ENCODE measurements at regions not wholly inside any gene's neighbourhood (a gene's known extent, or its start where the extent isn't known, plus 50 kb on each side); places are given as distances from the start of the nearest gene placed in this dataset.

- Histone ChIP-seq H3K79me2 (ENCODE audit: insufficient read depth, low read length) (no peaks in the 10 kb centered on the region), H4K20me1 (ENCODE audit: insufficient read depth, low read length) (no peaks in the 10 kb centered on the region), H3K4me3 (ENCODE audit: insufficient read depth, low read depth, low read length) (no peak overlapping the region), H3K4me1 (ENCODE audit: insufficient read depth, low read length) (no peaks in the 10 kb centered on the region), H3K9me3 (ENCODE audit: insufficient read depth, low read depth, low read length) (no peaks in the 10 kb centered on the region), H2AFZ (ENCODE audit: low read depth, low read length) (no peak overlapping the region), H3K4me2 (ENCODE audit: low read length) (no peak overlapping the region), H3K9ac (ENCODE audit: low read length) (no peak overlapping the region), H3K27ac (ENCODE audit: low read depth, low read length) (no peak overlapping the region), H3K27me3 (ENCODE audit: insufficient read depth, low read length) (peaks cover 18% of the 10 kb centered on the region), H3K36me3 (ENCODE audit: insufficient read depth, low read length) (no peaks in the 10 kb centered on the region)
- TF ChIP-seq EZH2 (IDR thresholded peaks at IDR 0.05; ENCODE audit: insufficient read depth, low read length): no peak
- no peak for TF ChIP-seq CTCF (IDR thresholded peaks at IDR 0.05; ENCODE audit: insufficient read depth, low read depth, low read length)
- H3K4me1 Mint-ChIP-seq (ENCODE audit: low read depth, unreplicated experiment): no peaks in the 10 kb centered on the region
- H3K4me3 Mint-ChIP-seq (ENCODE audit: unreplicated experiment): no peak overlapping the region
- no peak for FAIRE-seq
- DNase-seq (ENCODE audit: low read depth): no peak
- peaks cover 3% of the 10 kb centered on the region for H3K9me3 Mint-ChIP-seq (ENCODE audit: unreplicated experiment)
- H3K36me3 Mint-ChIP-seq (ENCODE audit: low read depth, unreplicated experiment): no peaks in the 10 kb centered on the region
- no peak overlapping the region for H3K27ac Mint-ChIP-seq (ENCODE audit: unreplicated experiment)
- H3K27me3 Mint-ChIP-seq (ENCODE audit: low read depth, unreplicated experiment): peaks cover 66% of the 10 kb centered on the region
Measured at GRCh38 chr20:23203310-23203709, 117.2 kb upstream of the CD93 start.

GRCh38 chr20:23201658-23202057 is 115.5 kb upstream of the CD93 start:
- Histone ChIP-seq H3K36me3 (ENCODE audit: insufficient read depth, low read length) (no peaks in the 10 kb centered on the region), H3K9ac (ENCODE audit: low read length) (no peak overlapping the region), H3K4me1 (ENCODE audit: insufficient read depth, low read length) (no peaks in the 10 kb centered on the region), H3K27ac (ENCODE audit: low read depth, low read length) (no peak overlapping the region), H4K20me1 (ENCODE audit: insufficient read depth, low read length) (no peaks in the 10 kb centered on the region), H3K9me3 (ENCODE audit: insufficient read depth, low read depth, low read length) (no peaks in the 10 kb centered on the region), H3K4me3 (ENCODE audit: insufficient read depth, low read depth, low read length) (no peak overlapping the region), H3K79me2 (ENCODE audit: insufficient read depth, low read length) (no peaks in the 10 kb centered on the region), H3K4me2 (ENCODE audit: low read length) (no peak overlapping the region), H3K27me3 (ENCODE audit: insufficient read depth, low read length) (peaks cover 21% of the 10 kb centered on the region), H2AFZ (ENCODE audit: low read depth, low read length) (no peak overlapping the region)
- no peak for TF ChIP-seq EZH2 (IDR thresholded peaks at IDR 0.05; ENCODE audit: insufficient read depth, low read length)
- TF ChIP-seq CTCF (IDR thresholded peaks at IDR 0.05; ENCODE audit: insufficient read depth, low read depth, low read length): no peak
- Mint-ChIP-seq H3K4me3 (ENCODE audit: unreplicated experiment) (no peak overlapping the region), H3K9me3 (ENCODE audit: unreplicated experiment) (peaks cover 3% of the 10 kb centered on the region), H3K36me3 (ENCODE audit: low read depth, unreplicated experiment) (no peaks in the 10 kb centered on the region), H3K27ac (ENCODE audit: unreplicated experiment) (no peak overlapping the region), H3K27me3 (ENCODE audit: low read depth, unreplicated experiment) (peaks cover 66% of the 10 kb centered on the region), H3K4me1 (ENCODE audit: low read depth, unreplicated experiment) (no peaks in the 10 kb centered on the region)
- DNase-seq (ENCODE audit: low read depth) (no peak), FAIRE-seq (no peak)

GRCh38 chr20:23200914-23201313 is 114.8 kb upstream of the CD93 start:
- Mint-ChIP-seq H3K9me3 (ENCODE audit: unreplicated experiment) (peaks cover 8% of the 10 kb centered on the region), H3K4me3 (ENCODE audit: unreplicated experiment) (no peak overlapping the region), H3K27me3 (ENCODE audit: low read depth, unreplicated experiment) (peaks cover 63% of the 10 kb centered on the region), H3K4me1 (ENCODE audit: low read depth, unreplicated experiment) (no peaks in the 10 kb centered on the region), H3K36me3 (ENCODE audit: low read depth, unreplicated experiment) (no peaks in the 10 kb centered on the region), H3K27ac (ENCODE audit: unreplicated experiment) (no peak overlapping the region)
- DNase-seq (ENCODE audit: low read depth): peak; percentile 10
- no peak overlapping the region for H3K27ac ChIP-seq (ENCODE audit: low read depth, low read length)
- H3K4me1 ChIP-seq (ENCODE audit: insufficient read depth, low read length): no peaks in the 10 kb centered on the region
- no peaks in the 10 kb centered on the region for H3K9me3 ChIP-seq (ENCODE audit: insufficient read depth, low read depth, low read length)
- no peaks in the 10 kb centered on the region for H3K79me2 ChIP-seq (ENCODE audit: insufficient read depth, low read length)
- H3K4me3 ChIP-seq (ENCODE audit: insufficient read depth, low read depth, low read length): no peak overlapping the region
- no peak overlapping the region for H3K9ac ChIP-seq (ENCODE audit: low read length)
- FAIRE-seq: no peak
- TF ChIP-seq CTCF (IDR thresholded peaks at IDR 0.05; ENCODE audit: insufficient read depth, low read depth, low read length) (peak; percentile 19), EZH2 (IDR thresholded peaks at IDR 0.05; ENCODE audit: insufficient read depth, low read length) (no peak)
- H3K36me3 ChIP-seq (ENCODE audit: insufficient read depth, low read length): no peaks in the 10 kb centered on the region
- H3K4me2 ChIP-seq (ENCODE audit: low read length): no peak overlapping the region
- no peak overlapping the region for H2AFZ ChIP-seq (ENCODE audit: low read depth, low read length)
- peaks cover 19% of the 10 kb centered on the region for H3K27me3 ChIP-seq (ENCODE audit: insufficient read depth, low read length)
- no peaks in the 10 kb centered on the region for H4K20me1 ChIP-seq (ENCODE audit: insufficient read depth, low read length)
